RWPE2 (cell line): ENCODE measurements at regions not wholly inside any gene's neighbourhood (a gene's known extent, or its start where the extent isn't known, plus 50 kb on each side); places are given as distances from the start of the nearest gene placed in this dataset.

Experiments
- ATAC-seq: fragments of 200-7000 bp; cut with Tn5 transposase; 3 replicates; pipeline ENCODE4 v1.9.1; 2021; ENCODE audit warnings: low read depth
- DNase-seq: peaks from one replicate; pipeline ENCODE4 v3.0.0-alpha.2; 2020; ENCODE audit warnings: low spot score
- H3K27ac ChIP-seq: fragments of 450-650 bp; 2 replicates; pipeline ENCODE4 v1.5.1; 2017; ENCODE audit warnings: mild to moderate bottlenecking; ENCODE audit not compliant: poor library complexity, severe bottlenecking
- H3K27me3 ChIP-seq: fragments of 250-450 bp; sonication (Bioruptor Pico); 2 replicates; pipeline ENCODE4 v1.5.1; 2021; ENCODE audit warnings: mild to moderate bottlenecking, moderate library complexity; ENCODE audit not compliant: insufficient read depth, poor library complexity, severe bottlenecking
- H3K36me3 ChIP-seq: fragments of 250-450 bp; sonication (Bioruptor Pico); 2 replicates; pipeline ENCODE4 v1.5.1; 2020; ENCODE audit warnings: low read depth, mild to moderate bottlenecking, moderate library complexity
- H3K4me1 ChIP-seq: fragments of 250-450 bp; sonication (Bioruptor Pico); 2 replicates; pipeline ENCODE4 v1.5.1; 2021; ENCODE audit warnings: mild to moderate bottlenecking, moderate library complexity; ENCODE audit not compliant: insufficient read depth, poor library complexity, severe bottlenecking
- H3K4me3 ChIP-seq: fragments of 250-450 bp; sonication (Bioruptor Pico); 2 replicates; pipeline ENCODE4 v1.5.1; 2021; ENCODE audit warnings: mild to moderate bottlenecking, moderate library complexity; ENCODE audit not compliant: severe bottlenecking
- H3K9me3 ChIP-seq: fragments of 250-450 bp; sonication (Bioruptor Pico); 2 replicates; pipeline ENCODE4 v1.5.1; 2021; ENCODE audit warnings: mild to moderate bottlenecking, moderate library complexity; ENCODE audit not compliant: severe bottlenecking
- TF ChIP-seq, protein P1 (sequence below): fragments of 450-650 bp; IDR thresholded peaks from one replicate; pipeline ENCODE4 v1.5.1; 2017; ENCODE audit warnings: mild to moderate bottlenecking, moderate library complexity; ENCODE audit not compliant: poor library complexity, severe bottlenecking

DNA sequence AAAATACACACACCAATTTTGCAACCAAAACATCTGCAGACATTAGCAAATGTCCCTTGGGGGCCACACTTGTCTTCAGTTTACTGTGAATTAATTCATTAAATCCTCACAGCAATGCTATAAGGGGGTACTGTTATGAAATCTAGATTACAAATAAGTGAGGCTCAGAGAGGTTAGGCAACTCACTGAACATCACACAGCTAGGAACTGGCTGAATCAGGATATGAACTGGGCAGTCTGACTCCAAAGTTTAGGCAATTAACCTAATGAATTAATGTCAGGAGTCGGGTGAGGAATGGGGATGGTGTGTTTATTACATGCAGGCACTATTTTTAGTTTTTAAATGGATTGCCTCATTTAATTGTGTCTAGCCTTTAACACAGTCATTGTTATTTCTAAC is 305.7 kb upstream of the XYLT1 start:
- Histone ChIP-seq H3K27ac (peak overlapping the region; percentile 63), H3K4me1 (peaks cover 20% of the 10 kb centered on the region), H3K9me3 (no peaks in the 10 kb centered on the region), H3K4me3 (no peak overlapping the region), H3K36me3 (no peaks in the 10 kb centered on the region), H3K27me3 (no peaks in the 10 kb centered on the region)
- TF ChIP-seq, protein P1, sequence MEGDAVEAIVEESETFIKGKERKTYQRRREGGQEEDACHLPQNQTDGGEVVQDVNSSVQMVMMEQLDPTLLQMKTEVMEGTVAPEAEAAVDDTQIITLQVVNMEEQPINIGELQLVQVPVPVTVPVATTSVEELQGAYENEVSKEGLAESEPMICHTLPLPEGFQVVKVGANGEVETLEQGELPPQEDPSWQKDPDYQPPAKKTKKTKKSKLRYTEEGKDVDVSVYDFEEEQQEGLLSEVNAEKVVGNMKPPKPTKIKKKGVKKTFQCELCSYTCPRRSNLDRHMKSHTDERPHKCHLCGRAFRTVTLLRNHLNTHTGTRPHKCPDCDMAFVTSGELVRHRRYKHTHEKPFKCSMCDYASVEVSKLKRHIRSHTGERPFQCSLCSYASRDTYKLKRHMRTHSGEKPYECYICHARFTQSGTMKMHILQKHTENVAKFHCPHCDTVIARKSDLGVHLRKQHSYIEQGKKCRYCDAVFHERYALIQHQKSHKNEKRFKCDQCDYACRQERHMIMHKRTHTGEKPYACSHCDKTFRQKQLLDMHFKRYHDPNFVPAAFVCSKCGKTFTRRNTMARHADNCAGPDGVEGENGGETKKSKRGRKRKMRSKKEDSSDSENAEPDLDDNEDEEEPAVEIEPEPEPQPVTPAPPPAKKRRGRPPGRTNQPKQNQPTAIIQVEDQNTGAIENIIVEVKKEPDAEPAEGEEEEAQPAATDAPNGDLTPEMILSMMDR, result no peak
- no peak for DNase-seq
- ATAC-seq, result no peak

DNA sequence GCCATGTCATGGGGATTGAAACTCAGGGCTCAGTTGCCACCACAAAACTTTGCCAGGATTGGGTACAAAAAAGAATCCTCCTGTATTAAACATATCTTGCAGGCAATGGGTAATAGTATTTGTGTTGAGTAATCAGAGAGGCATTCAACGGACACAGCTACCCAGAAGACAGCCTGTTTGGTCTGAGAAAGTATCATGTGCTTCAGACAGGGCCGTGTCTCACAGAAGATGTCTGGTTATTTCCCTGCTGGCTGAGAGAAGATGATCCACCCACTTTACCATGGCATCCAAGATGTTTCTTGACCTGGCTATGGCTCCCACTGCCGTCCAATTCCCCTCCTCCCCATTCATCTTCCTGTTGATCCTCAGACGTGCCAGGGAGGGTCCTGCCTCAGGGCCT is 304.3 kb upstream of the XYLT1 start:
- DNase-seq, result no peak
- TF ChIP-seq, protein P1, result no peak
- no peak for ATAC-seq

DNA sequence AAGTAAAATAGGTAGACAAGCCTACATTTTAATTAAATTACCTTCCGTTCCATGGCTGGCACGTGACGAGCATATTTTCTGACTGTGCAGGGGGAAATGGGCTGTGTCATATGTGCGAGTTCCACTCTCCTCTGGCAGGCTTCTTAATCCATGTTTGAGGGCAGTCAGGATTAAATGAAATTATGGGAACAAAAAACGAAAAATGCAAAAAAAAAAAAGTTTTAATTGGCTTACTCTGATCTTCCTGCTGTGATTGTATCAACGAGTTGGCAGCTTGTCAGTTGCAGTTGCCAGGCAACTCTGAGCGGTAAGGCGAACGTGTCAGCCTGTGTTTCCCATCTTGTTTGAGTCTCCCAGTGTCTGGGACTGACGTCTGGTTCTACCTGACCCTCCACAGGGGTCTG is 302.9 kb upstream of the XYLT1 start:
- Histone ChIP-seq H3K4me3 (no peak overlapping the region), H3K4me1 (peaks cover 23% of the 10 kb centered on the region), H3K27ac (no peak overlapping the region), H3K9me3 (no peaks in the 10 kb centered on the region), H3K36me3 (no peaks in the 10 kb centered on the region), H3K27me3 (no peaks in the 10 kb centered on the region)
- DNase-seq (no peak), ATAC-seq (no peak)
- TF ChIP-seq, protein P1, result no peak

More for the DNA sequence above, 304.3 kb upstream of the XYLT1 start:
- H3K9me3 ChIP-seq, result no peaks in the 10 kb centered on the region
- peaks cover 20% of the 10 kb centered on the region for H3K4me1 ChIP-seq
- H3K4me3 ChIP-seq, result no peak overlapping the region
- no peaks in the 10 kb centered on the region for H3K36me3 ChIP-seq
- no peak overlapping the region for H3K27ac ChIP-seq
- H3K27me3 ChIP-seq, result no peaks in the 10 kb centered on the region

DNA sequence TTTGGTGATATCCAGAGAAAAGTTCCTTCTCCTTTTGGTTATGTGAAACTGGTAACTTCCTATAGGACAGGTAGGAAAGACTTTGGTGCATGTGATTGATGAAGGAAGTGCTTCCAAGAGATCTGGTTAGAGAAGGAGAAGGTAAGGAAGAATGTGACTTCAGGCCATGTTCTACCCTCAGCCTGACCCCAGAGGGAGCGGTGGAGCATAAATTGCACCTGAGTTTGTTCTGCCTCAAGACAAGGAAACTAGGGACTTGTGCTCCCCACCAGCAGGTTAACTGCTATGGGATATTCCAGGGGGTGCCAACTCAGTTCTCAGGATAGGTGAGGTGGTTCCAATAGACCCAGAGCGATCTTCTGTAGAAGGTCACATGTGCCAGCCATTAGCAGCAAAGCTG is 299.3 kb upstream of the XYLT1 start:
- TF ChIP-seq, protein P1, result no peak
- peaks cover 19% of the 10 kb centered on the region for H3K4me1 ChIP-seq
- H3K9me3 ChIP-seq, result no peaks in the 10 kb centered on the region
- no peak overlapping the region for H3K27ac ChIP-seq
- no peak overlapping the region for H3K4me3 ChIP-seq
- ATAC-seq, result no peak
- no peak for DNase-seq
- H3K36me3 ChIP-seq, result no peaks in the 10 kb centered on the region
- no peaks in the 10 kb centered on the region for H3K27me3 ChIP-seq

DNA sequence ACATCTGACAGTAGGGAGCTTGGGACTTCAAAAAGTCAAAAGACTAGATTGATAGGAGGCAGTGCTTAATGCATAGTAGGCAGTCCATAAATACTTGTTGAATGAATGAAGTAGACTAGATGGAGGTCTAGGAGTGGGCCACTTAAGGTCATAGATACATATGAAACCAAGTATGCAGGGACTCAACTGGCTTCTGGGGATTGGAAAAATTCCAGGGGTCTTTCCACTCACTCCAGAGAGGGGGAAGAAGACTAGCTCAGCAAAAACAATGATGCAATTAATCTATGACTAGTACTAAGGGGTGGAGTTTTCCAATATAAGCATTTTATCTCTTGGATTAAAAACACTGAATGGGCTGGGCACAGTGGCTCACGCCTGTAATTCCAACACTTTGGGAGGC is 298.3 kb upstream of the XYLT1 start:
- Histone ChIP-seq H3K4me3 (no peak overlapping the region), H3K36me3 (no peaks in the 10 kb centered on the region), H3K27ac (peak overlapping the region; percentile 60), H3K9me3 (no peaks in the 10 kb centered on the region), H3K27me3 (no peaks in the 10 kb centered on the region), H3K4me1 (peaks cover 19% of the 10 kb centered on the region)
- 0 out of 3 replicates have a peak, but pooled peaks have one; percentile 35 for ATAC-seq
- no peak for DNase-seq
- TF ChIP-seq, protein P1, result no peak
